CD1c-positive myeloid dendritic cell (primary cell): ENCODE measurements at regions not wholly inside any gene's neighbourhood (a gene's known extent, or its start where the extent isn't known, plus 50 kb on each side); places are given as distances from the start of the nearest gene placed in this dataset.
A peak's percentile ranks its signal among the peaks of the same experiment; 100 is the strongest.

Source experiments
- DNase-seq: peaks from one replicate; pipeline ENCODE4 v3.0.0-alpha.2; 2016; ENCODE audit errors: extremely low spot score

DNA sequence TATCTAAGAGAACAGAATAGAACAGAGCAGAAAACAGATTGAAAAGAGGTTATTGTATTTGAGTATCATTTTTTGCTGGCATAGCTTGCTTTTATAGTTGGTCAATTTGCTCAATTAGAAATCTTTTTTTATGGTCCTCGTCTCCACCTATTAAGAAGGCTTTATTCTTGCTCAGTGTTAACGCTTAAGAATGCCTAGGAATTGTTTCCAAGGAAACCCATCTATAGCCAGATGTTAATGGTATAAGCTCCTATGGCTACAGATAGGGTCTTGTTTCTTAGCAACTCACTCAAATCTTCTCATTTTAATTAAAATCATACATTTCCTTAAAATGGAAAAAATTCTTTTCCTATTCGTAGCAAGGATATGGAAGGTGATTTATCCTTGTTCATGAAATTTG lies 392.3 kb downstream of the TMEM135 start:
- DNase-seq = no peak

DNA sequence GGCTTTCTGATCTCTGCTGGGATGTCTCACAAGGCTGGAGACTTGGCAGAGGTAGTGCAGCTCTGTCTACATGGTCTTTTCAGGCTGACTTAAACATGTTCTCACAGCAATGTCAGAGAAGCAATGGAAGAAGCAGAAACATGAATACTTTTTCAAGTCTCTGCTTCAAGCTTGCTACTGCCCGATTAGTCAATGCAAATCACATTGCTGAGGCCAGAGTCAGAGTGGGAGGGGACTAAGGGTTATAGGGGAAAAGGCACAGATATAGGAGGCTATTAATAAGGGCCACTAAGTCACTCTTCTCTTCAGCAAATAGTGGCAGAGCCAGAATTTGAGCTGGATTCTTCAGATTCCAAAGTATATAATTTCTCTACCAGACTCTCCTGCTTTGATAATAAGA lies 390.5 kb downstream of the TMEM135 start:
- no peak for DNase-seq

DNA sequence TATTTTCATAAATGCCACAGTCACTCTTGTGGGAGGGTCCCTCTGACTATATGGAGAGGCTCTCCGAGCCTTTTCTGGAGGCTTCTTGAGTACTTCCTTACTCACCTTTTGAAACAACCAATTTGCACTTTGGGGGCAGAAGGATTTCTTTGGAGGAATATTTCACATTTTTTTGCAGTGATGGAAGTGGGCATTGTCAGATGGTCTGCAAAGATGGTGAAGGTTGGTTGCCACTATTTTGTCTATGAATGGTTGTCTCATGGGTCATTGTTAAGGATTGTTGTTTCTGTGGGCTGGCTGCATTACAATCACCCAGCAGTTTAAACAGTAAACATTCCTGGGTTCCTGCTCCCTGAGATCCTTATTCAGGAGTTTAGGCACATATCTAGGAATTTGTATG lies 388.2 kb downstream of the TMEM135 start:
- no peak for DNase-seq

DNA sequence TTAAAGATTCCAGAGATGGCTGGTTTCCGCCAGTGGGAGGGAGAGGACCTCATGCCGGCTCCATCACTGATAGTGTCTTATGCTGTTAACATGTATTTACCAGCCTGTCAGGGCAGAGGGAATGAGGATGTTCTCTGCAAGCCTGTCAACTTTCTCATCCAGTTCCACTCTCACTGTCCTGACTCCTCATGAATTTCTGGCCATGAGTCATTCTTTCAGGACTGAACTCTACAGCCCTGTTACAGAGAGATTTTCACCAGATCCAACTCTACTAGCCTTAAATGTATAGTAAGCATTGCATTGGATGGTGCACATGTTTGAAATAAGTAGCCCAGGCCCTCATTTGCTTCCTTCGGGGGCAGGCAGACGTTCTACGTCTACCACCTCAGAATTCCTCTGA lies 387.7 kb downstream of the TMEM135 start:
- no peak for DNase-seq

DNA sequence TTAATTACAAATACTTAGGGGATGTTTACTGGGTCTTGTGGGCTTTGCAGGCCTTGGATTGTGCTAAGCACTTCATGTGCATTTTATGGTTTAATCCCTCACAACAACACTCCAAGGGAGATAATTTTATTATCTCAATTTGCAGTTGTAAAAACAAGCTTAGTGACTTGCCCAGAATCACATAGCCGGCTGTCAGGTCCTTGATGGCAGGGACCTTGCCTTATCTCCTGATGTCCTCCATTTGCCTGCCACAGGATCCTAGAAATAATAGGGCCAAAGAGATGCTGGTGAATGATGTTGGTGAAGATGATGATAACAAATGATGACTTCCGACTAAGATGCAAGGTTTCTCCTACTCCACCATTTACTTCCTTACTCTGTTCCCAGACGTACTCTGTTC lies 385.4 kb downstream of the TMEM135 start:
- no peak for DNase-seq

DNA sequence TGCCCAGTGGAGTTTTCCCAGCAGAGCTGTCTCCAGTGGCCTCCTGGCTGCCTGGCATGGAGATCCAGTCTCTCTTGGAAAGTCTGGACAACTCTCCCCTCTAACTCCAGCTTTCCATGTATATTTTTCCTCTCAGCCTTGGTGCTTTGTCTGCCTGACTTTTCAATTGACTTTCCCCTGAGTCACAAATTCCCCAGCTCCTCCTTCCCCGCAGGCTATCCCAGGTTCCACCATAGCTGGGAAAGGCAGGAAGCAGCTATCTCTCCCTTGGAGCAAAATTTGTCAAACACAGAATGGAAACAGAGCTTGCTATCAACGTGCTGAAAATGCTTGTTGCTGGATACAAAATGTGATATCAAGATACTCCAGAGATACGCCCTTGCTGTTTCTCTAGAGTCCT lies 384.8 kb downstream of the TMEM135 start:
- no peak for DNase-seq

DNA sequence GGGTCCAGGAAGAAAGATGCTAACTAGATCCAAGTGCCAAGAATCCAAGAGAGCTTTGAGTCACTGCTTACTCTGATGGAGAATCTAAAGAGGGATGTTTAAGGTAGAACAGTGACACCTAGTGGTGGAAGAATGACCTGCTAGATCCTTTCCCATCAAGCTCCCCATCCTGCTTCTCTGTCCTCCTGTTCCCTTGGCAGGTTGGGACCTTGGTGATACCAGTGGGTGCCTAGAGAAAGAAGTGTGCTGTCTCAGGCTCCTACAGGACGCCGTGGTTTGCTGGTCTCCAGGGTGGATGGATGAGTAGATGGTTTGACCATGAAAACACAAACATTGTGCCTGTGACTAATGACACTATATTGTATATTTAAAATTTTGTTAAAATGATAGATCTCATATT lies 383.7 kb downstream of the TMEM135 start:
- DNase-seq = peak; percentile 73

DNA sequence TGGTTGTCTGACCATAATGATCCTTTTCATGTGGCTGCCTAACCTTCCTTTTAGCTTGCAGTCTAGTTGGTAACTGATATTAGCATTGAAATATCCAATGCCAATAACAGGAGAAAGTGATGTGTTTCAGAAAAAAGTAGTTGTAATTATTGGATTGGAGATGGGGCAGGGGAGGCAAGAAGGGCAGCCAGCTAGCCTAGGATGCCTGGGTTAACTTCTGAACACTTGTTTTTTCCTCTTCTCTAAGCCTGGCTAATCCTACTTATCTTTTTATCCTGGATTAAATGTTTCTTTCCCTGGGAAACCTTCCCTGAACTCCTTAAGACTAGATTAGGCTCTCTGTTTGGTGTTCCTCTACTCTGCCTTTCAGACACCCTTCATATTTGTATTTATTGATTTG lies 380.2 kb downstream of the TMEM135 start:
- DNase-seq = no peak

DNA sequence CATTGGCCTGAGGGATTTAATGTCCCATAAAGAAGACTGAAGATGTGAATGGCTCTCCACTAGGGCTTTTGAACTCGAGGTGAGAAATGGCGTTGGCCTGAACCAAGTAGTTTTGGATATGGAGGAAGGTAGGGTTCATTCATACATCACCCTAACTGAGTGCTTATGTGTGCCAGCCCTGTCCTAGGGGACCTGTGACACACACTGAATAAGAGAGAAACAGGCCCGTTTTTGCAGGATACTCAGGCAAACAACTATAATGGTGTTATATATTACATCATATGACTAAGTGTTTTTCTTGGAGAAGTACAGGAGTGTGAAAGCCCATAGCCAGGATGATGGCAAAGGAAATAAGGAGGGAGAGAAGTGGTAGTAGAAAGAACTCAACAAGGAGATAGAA lies 368.1 kb downstream of the TMEM135 start:
- DNase-seq = no peak

DNA sequence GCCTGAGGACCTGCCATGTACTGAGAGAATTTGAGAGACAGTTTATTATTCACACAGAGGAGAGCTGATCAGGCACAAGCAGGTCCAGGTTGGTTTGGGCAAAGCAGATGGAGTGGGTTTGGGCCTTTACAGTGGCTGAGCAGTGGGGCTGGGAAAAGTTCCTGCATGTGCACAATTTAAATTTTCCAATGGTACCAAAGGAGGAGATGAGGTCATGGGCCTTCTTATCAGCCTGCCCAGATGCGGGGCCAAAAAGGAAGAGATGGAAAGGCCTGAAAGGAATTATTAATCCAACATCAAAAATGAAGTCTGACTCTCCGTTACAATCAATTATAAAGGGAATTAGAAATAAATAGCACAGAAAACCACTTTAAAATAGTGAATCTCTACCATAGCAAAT lies 367.6 kb downstream of the TMEM135 start:
- DNase-seq = no peak

DNA sequence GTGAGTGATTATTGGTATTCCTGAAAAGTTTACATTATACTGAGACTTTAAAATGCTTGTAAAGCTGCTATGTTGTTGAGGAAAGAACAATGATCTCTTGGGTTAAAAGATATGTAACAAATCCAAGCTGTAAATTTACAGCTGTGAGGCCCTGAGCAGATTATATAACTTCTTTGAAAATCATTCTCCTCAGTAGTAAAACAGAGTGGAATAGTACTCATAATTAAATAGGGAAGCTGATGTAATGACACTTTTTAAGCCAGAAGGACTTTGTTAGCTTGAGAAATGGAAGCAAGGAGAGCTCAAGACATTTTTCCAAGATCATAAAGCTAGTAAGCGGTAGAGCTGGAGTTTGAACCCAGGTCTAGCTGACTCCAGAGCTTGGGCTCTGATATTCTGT lies 363.9 kb downstream of the TMEM135 start:
- no peak for DNase-seq

DNA sequence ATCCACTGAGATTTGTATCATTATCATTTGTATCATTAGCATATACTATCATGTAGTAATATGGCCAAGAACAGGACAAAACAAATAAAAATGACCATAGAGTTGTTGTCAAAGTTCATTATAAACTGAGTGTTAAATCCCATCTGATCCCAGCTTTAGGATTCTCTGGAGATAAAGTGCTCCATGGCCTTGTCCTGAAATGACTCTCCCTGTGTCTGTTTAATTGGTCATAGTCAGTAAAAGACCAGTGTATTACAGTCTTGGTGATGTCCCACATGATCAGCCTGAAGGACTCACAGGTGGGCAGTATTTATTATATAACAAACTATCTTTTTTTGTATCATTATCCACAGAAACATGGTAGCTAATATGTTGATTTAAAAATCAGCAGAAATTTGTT lies 361.6 kb downstream of the TMEM135 start:
- no peak for DNase-seq

DNA sequence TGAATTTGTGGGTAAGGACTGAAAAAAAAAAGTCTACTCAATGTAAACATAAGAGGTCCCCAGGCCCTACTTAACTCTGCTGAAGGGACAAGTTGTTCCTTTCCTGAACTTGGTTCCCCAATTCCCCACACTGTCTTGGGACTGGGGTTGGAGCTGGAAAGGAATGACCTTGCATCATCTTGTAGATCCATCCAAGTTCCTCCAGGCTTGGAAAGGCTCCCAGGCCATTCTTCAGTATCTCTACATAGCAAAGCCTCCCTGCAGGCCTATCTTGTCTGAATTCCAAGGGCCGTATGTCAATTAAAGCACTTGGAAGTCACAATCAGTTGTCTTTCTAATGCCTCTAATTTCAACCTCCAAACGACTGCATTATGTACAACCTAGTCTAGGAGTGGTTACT lies 361.2 kb downstream of the TMEM135 start:
- no peak for DNase-seq

DNA sequence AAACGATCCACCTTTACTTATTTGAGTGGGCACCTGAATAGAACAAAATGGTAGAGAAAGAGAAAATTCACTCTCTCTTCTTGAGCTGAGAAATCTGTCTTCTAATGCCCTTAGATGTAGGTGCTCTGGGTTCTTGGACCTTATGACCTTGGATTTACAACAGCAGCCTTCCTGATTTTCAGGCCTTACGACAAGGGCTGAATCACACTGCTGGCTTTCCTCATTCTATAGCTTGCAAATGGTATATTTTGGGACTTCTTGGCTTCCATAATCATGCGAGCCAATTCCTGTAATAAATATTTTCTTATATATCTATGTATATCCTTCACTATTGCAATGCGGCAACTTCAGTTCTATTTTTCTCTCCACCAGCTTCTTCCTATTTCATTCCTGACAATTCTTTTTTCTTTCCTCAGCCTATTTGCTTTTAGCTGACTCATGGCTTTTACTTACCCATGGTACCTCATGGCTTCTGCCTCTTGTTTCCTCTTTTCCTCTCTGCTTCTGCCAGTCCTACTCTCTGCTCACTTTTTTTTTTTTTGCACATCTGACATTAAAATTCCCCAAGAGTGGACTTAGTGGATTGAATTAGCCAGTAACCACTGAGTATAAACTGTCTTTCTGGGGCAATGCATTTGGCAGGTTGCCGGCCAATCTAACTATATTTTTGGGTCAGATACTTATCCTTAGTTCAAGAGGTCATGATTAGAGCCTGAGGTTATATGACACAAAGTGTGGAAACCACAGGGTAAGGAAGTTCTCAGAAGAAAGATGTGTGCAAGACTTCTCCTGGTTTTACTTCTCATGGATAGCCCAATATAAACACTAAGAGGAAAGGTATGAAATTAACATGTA lies 359.5 kb downstream of the TMEM135 start:
- peak; percentile 26 for DNase-seq

DNA sequence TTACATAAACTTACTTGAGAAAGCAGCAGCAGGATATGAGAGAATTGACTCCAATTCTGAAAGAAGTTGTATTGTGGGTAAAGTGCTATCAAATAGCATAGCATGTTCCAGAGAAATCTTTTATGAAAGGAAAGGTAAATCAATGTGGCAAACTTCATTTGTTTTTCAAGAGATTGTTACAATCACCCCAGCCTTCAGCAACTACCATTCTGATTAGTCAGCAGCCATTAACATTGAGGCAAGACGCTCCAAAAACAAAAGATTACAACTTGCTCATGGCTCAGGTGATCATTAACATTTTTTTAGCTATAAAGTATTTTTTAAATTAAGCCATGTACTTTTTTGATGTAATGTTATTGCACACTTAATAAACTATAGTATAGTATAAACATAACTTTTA lies 357.2 kb downstream of the TMEM135 start:
- DNase-seq = no peak

DNA sequence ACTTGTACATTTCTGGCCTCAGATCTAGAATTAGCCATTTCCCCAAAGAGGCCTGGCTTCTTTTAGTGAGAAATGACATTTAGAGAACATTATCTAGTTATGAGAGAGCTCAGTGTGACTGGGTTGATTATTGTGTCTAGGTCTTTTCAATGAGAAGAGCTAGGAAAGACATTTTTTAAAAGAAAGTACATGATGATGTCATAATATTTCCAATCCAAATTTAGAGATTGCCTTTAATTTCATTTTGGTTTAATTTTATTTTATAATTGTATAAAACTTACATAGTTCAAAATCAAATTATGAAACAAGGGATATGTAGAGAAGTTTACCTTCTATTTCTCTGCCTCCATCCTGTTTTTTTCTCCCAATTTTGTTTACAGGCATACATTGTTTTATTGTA lies 354.9 kb downstream of the TMEM135 start:
- no peak for DNase-seq

DNA sequence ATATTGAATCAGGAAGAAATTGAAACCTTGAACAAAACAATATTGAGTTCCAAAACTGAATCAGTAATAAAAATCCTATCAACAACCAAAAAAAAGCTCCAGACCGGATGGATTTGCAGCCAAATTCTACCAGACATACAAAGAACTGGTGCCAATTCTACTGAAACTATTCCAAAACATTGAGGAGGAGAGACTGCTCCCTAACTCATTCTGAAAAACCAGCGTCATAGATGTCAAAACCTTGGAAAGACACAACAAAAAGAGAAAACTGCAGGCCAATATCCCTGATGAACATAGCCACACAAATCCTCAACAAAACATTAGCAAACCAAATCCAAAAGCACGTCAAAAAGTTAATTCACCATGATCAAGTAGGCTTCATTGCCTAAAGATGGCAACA lies 353.8 kb downstream of the TMEM135 start:
- DNase-seq = no peak

DNA sequence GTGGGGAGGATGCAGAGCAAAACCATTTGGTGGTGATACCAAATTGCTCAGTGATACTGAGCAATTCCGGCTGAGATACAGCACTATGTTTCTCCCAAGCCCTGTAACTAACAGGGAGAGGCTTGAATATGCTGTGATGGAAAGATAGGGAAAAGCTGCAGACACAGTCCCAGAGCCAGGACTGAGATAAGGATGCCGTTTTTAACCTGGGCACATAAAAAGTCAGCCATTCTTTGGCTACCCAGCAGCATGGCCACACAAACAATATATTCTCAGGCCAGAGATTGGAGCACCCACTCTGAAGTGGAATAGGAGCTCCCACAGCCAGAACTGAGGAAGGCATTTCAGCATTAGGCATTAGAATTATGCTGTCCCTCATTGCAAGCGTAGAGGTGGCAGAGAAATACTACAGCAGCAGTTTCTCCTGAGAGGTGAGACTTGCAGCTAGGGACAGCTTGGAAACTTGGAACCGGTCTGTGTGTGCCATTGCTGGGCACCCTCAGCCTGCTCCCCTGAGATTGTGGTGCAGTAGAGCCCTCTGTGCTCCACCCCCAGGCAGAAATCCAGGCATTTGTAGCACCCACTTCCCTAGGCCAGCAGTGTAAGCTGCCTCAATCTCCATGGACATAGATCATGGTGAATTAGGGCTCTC lies 346.5 kb downstream of the TMEM135 start:
- DNase-seq = no peak

DNA sequence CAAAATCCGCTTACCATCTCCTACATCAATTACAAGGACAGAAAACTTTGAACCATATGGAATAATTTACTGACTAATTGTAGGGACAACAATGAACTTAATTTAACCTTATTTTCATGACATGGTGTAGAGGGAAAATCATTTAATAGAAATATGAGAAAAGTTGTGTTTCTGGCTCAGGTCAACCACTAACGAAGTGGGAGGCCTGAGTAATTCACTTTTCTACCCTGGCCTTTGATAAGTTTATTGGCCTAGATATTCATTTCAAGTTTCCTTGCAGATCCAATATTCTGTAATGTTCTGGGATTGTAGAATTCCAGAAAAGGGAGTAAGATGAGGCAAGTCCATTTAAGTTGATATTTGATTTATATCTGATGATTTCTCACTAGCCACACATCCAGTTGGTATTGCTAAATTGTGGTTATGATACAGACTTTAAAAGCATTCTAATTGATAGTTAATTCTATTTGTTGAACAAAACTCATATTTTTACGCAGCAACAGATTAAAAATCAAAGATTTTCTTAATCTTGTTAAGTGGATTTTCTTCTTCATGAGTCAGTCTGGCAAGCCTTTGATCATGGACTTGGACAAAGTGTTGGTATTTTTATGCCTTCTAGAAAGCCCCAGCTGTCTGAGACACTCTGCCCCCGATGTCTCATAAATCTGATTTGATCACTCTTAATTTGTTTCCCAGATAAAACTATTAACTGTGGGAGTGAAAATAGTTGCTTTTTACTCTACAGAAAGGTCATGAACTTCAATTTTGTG lies 336.5 kb downstream of the TMEM135 start:
- DNase-seq = no peak
